Gastrocnemius medialis (tissue), 4 donors: ENCODE measurements at regions not wholly inside any gene's neighbourhood (a gene's known extent, or its start where the extent isn't known, plus 50 kb on each side); places are given as distances from the start of the nearest gene placed in this dataset.

Source experiments
- ATAC-seq, 2 donors: fragments of 150-250 bp; one replicate each; pipeline ENCODE4 v1.9.1; 2016
- DNase-seq, 2 donors: peaks; one replicate each; pipeline ENCODE4 v3.0.0-alpha.2; 2019
- H3K27ac ChIP-seq, 4 donors: fragments of 200-600 bp; sonication (generic); 1 replicate in 1 of 4; 2 replicates in 3 of 4; pipeline ENCODE4 v1.5.1; 2016 to 2018; ENCODE audit warnings: mild to moderate bottlenecking in 2 of 4, moderate library complexity in 1 of 4
- H3K27me3 ChIP-seq, 3 donors: fragments of 200-600 bp; sonication (generic) in 2 of 3; 1 replicate in 1 of 3; 2 replicates in 2 of 3; pipeline versions ENCODE4 v1.5.1 to v1.6.0; 2016 to 2019; ENCODE audit warnings: mild to moderate bottlenecking in 1 of 3, moderate library complexity in 1 of 3
- H3K36me3 ChIP-seq, 2 donors: fragments of 200-600 bp; sonication (generic) in 1 of 2; one replicate each; pipeline ENCODE4 v1.5.1; 2017 to 2018
- H3K4me1 ChIP-seq, 2 donors: fragments of 200-600 bp; sonication (generic) in 1 of 2; one replicate each; pipeline ENCODE4 v1.5.1; 2016 to 2017; ENCODE audit warnings: mild to moderate bottlenecking in 2 of 2
- H3K4me3 ChIP-seq, 4 donors: fragments of 200-600 bp; sonication (generic) in 3 of 4; 1 replicate in 1 of 4; 2 replicates in 3 of 4; pipeline ENCODE4 v1.5.1; 2016 to 2019; ENCODE audit warnings: mild to moderate bottlenecking in 2 of 4
- H3K9me3 ChIP-seq, 3 donors: fragments of 200-600 bp; sonication (generic) in 2 of 3; 1 replicate in 1 of 3; 2 replicates in 2 of 3; pipeline ENCODE4 v1.5.1; 2016 to 2019
- CTCF ChIP-seq, 5 experiments: fragments of 450-650 bp in 3 of 5; fragments of 200-600 bp in 2 of 5; sonication (generic) in 2 of 5; IDR thresholded peaks in 4 of 5; conservative IDR thresholded peaks in 1 of 5; 1 replicate in 4 of 5; 2 replicates in 1 of 5; pipeline ENCODE4 v1.5.1; 2016 to 2019; ENCODE audit warnings: antibody characterized with exemption in 5 of 5, mild to moderate bottlenecking in 3 of 5, moderate library complexity in 3 of 5
- POLR2A ChIP-seq, 2 donors: fragments of 450-650 bp; IDR thresholded peaks; one replicate each; pipeline ENCODE4 v1.6.1; 2017; ENCODE audit warnings: antibody characterized with exemption in 2 of 2, mild to moderate bottlenecking in 2 of 2, moderate library complexity in 2 of 2
- in situ Hi-C, 4 donors: fragments of 200-750 bp; cut with MboI; loops; one replicate each; pipeline versions ENCODE4 v1.15.0 to v1.8.0; 2017; ENCODE audit warnings: low sequenced_read_pairs in 4 of 4
- intact Hi-C: fragments of 100-400 bp; cut with DNase I; formaldehyde crosslinking; loops from one replicate; pipeline ENCODE4 v1.15.1; 2023; ENCODE audit warnings: low total_unique reads

- Histone ChIP-seq H3K9me3 (no peaks in the 10 kb centered on the region), H3K4me1 (no peaks in the 10 kb centered on the region), H3K27me3 (no peaks in the 10 kb centered on the region), H3K36me3 (no peaks in the 10 kb centered on the region), H3K27ac (no peak overlapping the region), H3K4me3 (no peak overlapping the region)
- ATAC-seq (no peak), DNase-seq (no peak)
- intact Hi-C loops (no loop called here), in situ Hi-C loops (no loop called here)
- no peak for TF ChIP-seq POLR2A (IDR thresholded peaks at IDR 0.05)
- TF ChIP-seq CTCF (IDR thresholded peaks at IDR 0.05 in 4 of 5, conservative IDR thresholded peaks at IDR 0.05 in 1 of 5) = no peak
These were observed 82.3 kb upstream of the CDKN3 start for GRCh38 chr14:54314365-54315104.

GRCh38 chr14:54316652-54317051 is 80.2 kb upstream of the CDKN3 start:
- H3K27ac ChIP-seq = no peak overlapping the region
- H3K27me3 ChIP-seq = no peaks in the 10 kb centered on the region
- DNase-seq (no peak), ATAC-seq (no peak)
- H3K9me3 ChIP-seq = no peaks in the 10 kb centered on the region
- intact Hi-C loops (no loop called here), in situ Hi-C loops (no loop called here)
- TF ChIP-seq POLR2A (IDR thresholded peaks at IDR 0.05) = no peak
- no peak for TF ChIP-seq CTCF (IDR thresholded peaks at IDR 0.05 in 4 of 5, conservative IDR thresholded peaks at IDR 0.05 in 1 of 5)
- H3K4me3 ChIP-seq = no peak overlapping the region
- H3K36me3 ChIP-seq = no peaks in the 10 kb centered on the region
- no peaks in the 10 kb centered on the region for H3K4me1 ChIP-seq

- TF ChIP-seq CTCF (IDR thresholded peaks at IDR 0.05 in 4 of 5, conservative IDR thresholded peaks at IDR 0.05 in 1 of 5) = no peak
- Histone ChIP-seq H3K27ac (no peak overlapping the region), H3K36me3 (no peaks in the 10 kb centered on the region), H3K27me3 (no peaks in the 10 kb centered on the region), H3K4me3 (no peak overlapping the region), H3K4me1 (no peaks in the 10 kb centered on the region), H3K9me3 (no peaks in the 10 kb centered on the region)
- intact Hi-C loops (no loop called here), in situ Hi-C loops (no loop called here)
- ATAC-seq (no peak), DNase-seq (no peak)
These were observed 79.4 kb upstream of the CDKN3 start for GRCh38 chr14:54317391-54317790.

GRCh38 chr14:54322246-54322645 is 74.6 kb upstream of the CDKN3 start:
- Histone ChIP-seq H3K4me1 (no peaks in the 10 kb centered on the region), H3K27me3 (no peaks in the 10 kb centered on the region), H3K9me3 (no peaks in the 10 kb centered on the region), H3K36me3 (no peaks in the 10 kb centered on the region), H3K27ac (no peak overlapping the region), H3K4me3 (no peak overlapping the region)
- DNase-seq (no peak), ATAC-seq (no peak)
- intact Hi-C loops = no loop called here
- in situ Hi-C loops = no loop called here
- TF ChIP-seq POLR2A (IDR thresholded peaks at IDR 0.05) (no peak), CTCF (IDR thresholded peaks at IDR 0.05 in 4 of 5, conservative IDR thresholded peaks at IDR 0.05 in 1 of 5) (no peak)
